GM19328 (cell line): ENCODE measurements at regions not wholly inside any gene's neighbourhood (a gene's known extent, or its start where the extent isn't known, plus 50 kb on each side); places are given as distances from the start of the nearest gene placed in this dataset.

Source experiments
- ATAC-seq: cut with Tn5 transposase; IDR thresholded peaks from one replicate; pipeline ENCODE4 v1.9.1; 2021; ENCODE audit warnings: mild to moderate bottlenecking, moderate library complexity; ENCODE audit not compliant: unreplicated experiment

- ATAC-seq: no peak
Observed at GRCh38 chr9:18422296-18423036, 51.5 kb upstream of the ADAMTSL1 start.

GRCh38 chr9:18423791-18424531 lies 50.0 kb upstream of the ADAMTSL1 start:
- ATAC-seq: no peak
